ENCODE measurements at regions not wholly inside any gene's neighbourhood (a gene's known extent, or its start where the extent isn't known, plus 50 kb on each side); places are given as distances from the start of the nearest gene placed in this dataset.

GRCh38 chr6:164690241-164690640 lies 619.2 kb downstream of the C6orf118 start:
- Mint-ChIP-seq H3K4me3 (no peak overlapping the region), H3K9me3 (peaks cover 0 to 16% (median 5%) of the 10 kb centered on the region in 5 donors), H3K27ac (no peak overlapping the region), H3K4me1 (no peaks in the 10 kb centered on the region), H3K36me3 (no peaks in the 10 kb centered on the region), H3K27me3 (no peaks in the 10 kb centered on the region)
- Histone ChIP-seq H3K36me3 (ENCODE audit: insufficient read depth, low read length) (no peaks in the 10 kb centered on the region), H3K9me3 (ENCODE audit: low read length) (no peaks in the 10 kb centered on the region), H3K27ac (ENCODE audit: low read depth, low read length) (no peak overlapping the region), H3K4me3 (ENCODE audit: low read length) (no peak overlapping the region), H3K4me1 (ENCODE audit: insufficient read depth, low read length) (no peaks in the 10 kb centered on the region), H3K27me3 (ENCODE audit: insufficient read depth, low read length, poor library complexity, severe bottlenecking) (no peaks in the 10 kb centered on the region)
- DNase-seq: no peak
- ChIA-PET POLR2A (no interaction called here), CTCF (no interaction called here)

- no peak overlapping the region for H3K27ac ChIP-seq (ENCODE audit: low read depth, low read length)
- H3K27ac Mint-ChIP-seq: no peak overlapping the region
- peaks cover 5 to 19% (median 12%) of the 10 kb centered on the region in 5 donors for H3K9me3 Mint-ChIP-seq
- H3K4me1 ChIP-seq (ENCODE audit: insufficient read depth, low read length): no peaks in the 10 kb centered on the region
- no peak overlapping the region for H3K4me3 ChIP-seq (ENCODE audit: low read length)
- H3K36me3 Mint-ChIP-seq: peaks cover 0 to 3% (median 0%) of the 10 kb centered on the region in 3 donors
- H3K4me3 Mint-ChIP-seq: no peak overlapping the region
- ChIA-PET POLR2A (no interaction called here), CTCF (no interaction called here)
- no peaks in the 10 kb centered on the region for H3K9me3 ChIP-seq (ENCODE audit: low read length)
- no peaks in the 10 kb centered on the region for H3K36me3 ChIP-seq (ENCODE audit: insufficient read depth, low read length)
- no peak for DNase-seq
- H3K4me1 Mint-ChIP-seq: no peaks in the 10 kb centered on the region
- H3K27me3 ChIP-seq (ENCODE audit: insufficient read depth, low read length, poor library complexity, severe bottlenecking): no peaks in the 10 kb centered on the region
- H3K27me3 Mint-ChIP-seq: no peaks in the 10 kb centered on the region
Observed at GRCh38 chr6:164665328-164665727, 644.1 kb downstream of the C6orf118 start.

- DNase-seq: no peak
- Histone ChIP-seq H3K27ac (ENCODE audit: low read depth, low read length) (no peak overlapping the region), H3K27me3 (ENCODE audit: insufficient read depth, low read length, poor library complexity, severe bottlenecking) (no peaks in the 10 kb centered on the region), H3K4me3 (ENCODE audit: low read length) (no peak overlapping the region), H3K4me1 (ENCODE audit: insufficient read depth, low read length) (no peaks in the 10 kb centered on the region), H3K9me3 (ENCODE audit: low read length) (no peaks in the 10 kb centered on the region), H3K36me3 (ENCODE audit: insufficient read depth, low read length) (no peaks in the 10 kb centered on the region)
- Mint-ChIP-seq H3K27ac (no peak overlapping the region), H3K4me1 (no peaks in the 10 kb centered on the region), H3K27me3 (no peaks in the 10 kb centered on the region), H3K36me3 (peaks cover 0 to 3% (median 0%) of the 10 kb centered on the region in 3 donors), H3K4me3 (no peak overlapping the region), H3K9me3 (peaks cover 9 to 18% (median 11%) of the 10 kb centered on the region in 5 donors)
- ChIA-PET POLR2A (no interaction called here), CTCF (no interaction called here)
Observed at GRCh38 chr6:164663634-164664033, 645.8 kb downstream of the C6orf118 start.

- DNase-seq: no peak
- Mint-ChIP-seq H3K27me3 (no peaks in the 10 kb centered on the region), H3K4me3 (no peak overlapping the region), H3K27ac (no peak overlapping the region), H3K36me3 (peaks cover 0 to 3% (median 0%) of the 10 kb centered on the region in 3 donors), H3K4me1 (no peaks in the 10 kb centered on the region), H3K9me3 (peaks cover 9 to 16% (median 9%) of the 10 kb centered on the region in 5 donors)
- Histone ChIP-seq H3K27me3 (ENCODE audit: insufficient read depth, low read length, poor library complexity, severe bottlenecking) (no peaks in the 10 kb centered on the region), H3K27ac (ENCODE audit: low read depth, low read length) (no peak overlapping the region), H3K9me3 (ENCODE audit: low read length) (no peaks in the 10 kb centered on the region), H3K36me3 (ENCODE audit: insufficient read depth, low read length) (no peaks in the 10 kb centered on the region), H3K4me3 (ENCODE audit: low read length) (no peak overlapping the region), H3K4me1 (ENCODE audit: insufficient read depth, low read length) (no peaks in the 10 kb centered on the region)
- ChIA-PET POLR2A (no interaction called here), CTCF (no interaction called here)
Observed at GRCh38 chr6:164661716-164662115, 647.7 kb downstream of the C6orf118 start.

GRCh38 chr6:164660781-164661180 lies 648.6 kb downstream of the C6orf118 start:
- ChIA-PET POLR2A (no interaction called here), CTCF (no interaction called here)
- H3K27me3 ChIP-seq (ENCODE audit: insufficient read depth, low read length, poor library complexity, severe bottlenecking): no peaks in the 10 kb centered on the region
- no peaks in the 10 kb centered on the region for H3K36me3 ChIP-seq (ENCODE audit: insufficient read depth, low read length)
- Mint-ChIP-seq H3K4me3 (no peak overlapping the region), H3K27ac (no peak overlapping the region), H3K36me3 (no peaks in the 10 kb centered on the region), H3K4me1 (no peaks in the 10 kb centered on the region), H3K9me3 (peaks cover 9 to 15% (median 10%) of the 10 kb centered on the region in 5 donors), H3K27me3 (no peaks in the 10 kb centered on the region)
- no peaks in the 10 kb centered on the region for H3K4me1 ChIP-seq (ENCODE audit: insufficient read depth, low read length)
- DNase-seq: no peak
- no peak overlapping the region for H3K27ac ChIP-seq (ENCODE audit: low read depth, low read length)
- no peaks in the 10 kb centered on the region for H3K9me3 ChIP-seq (ENCODE audit: low read length)
- no peak overlapping the region for H3K4me3 ChIP-seq (ENCODE audit: low read length)

GRCh38 chr6:164640956-164641355 lies 668.4 kb downstream of the C6orf118 start:
- Histone ChIP-seq H3K36me3 (ENCODE audit: insufficient read depth, low read length) (no peaks in the 10 kb centered on the region), H3K4me3 (ENCODE audit: low read length) (no peak overlapping the region), H3K27ac (ENCODE audit: low read depth, low read length) (no peak overlapping the region), H3K27me3 (ENCODE audit: insufficient read depth, low read length, poor library complexity, severe bottlenecking) (no peaks in the 10 kb centered on the region), H3K9me3 (ENCODE audit: low read length) (no peaks in the 10 kb centered on the region), H3K4me1 (ENCODE audit: insufficient read depth, low read length) (no peaks in the 10 kb centered on the region)
- no peak overlapping the region for H3K4me3 Mint-ChIP-seq
- no peaks in the 10 kb centered on the region for H3K27me3 Mint-ChIP-seq
- no peaks in the 10 kb centered on the region for H3K4me1 Mint-ChIP-seq
- CTCF ChIA-PET: no interaction called here
- peaks cover 1 to 14% (median 8%) of the 10 kb centered on the region in 5 donors for H3K9me3 Mint-ChIP-seq
- DNase-seq: no peak
- POLR2A ChIA-PET: no interaction called here
- peaks cover 0 to 1% (median 0%) of the 10 kb centered on the region in 3 donors for H3K36me3 Mint-ChIP-seq
- H3K27ac Mint-ChIP-seq: no peak overlapping the region

GRCh38 chr6:164628302-164628931 lies 681.0 kb downstream of the C6orf118 start:
- no peaks in the 10 kb centered on the region for H3K4me1 ChIP-seq (ENCODE audit: insufficient read depth, low read length)
- DNase-seq: no peak
- no peak overlapping the region for H3K27ac Mint-ChIP-seq
- peak overlapping the region in 1 of 7 donors; percentile 13 for H3K4me3 Mint-ChIP-seq
- ChIA-PET POLR2A (no interaction called here), CTCF (no interaction called here)
- H3K27me3 Mint-ChIP-seq: no peaks in the 10 kb centered on the region
- H3K9me3 ChIP-seq (ENCODE audit: low read length): no peaks in the 10 kb centered on the region
- H3K4me3 ChIP-seq (ENCODE audit: low read length): no peak overlapping the region
- no peaks in the 10 kb centered on the region for H3K4me1 Mint-ChIP-seq
- peaks cover 1 to 23% (median 4%) of the 10 kb centered on the region in 5 donors for H3K9me3 Mint-ChIP-seq
- no peaks in the 10 kb centered on the region for H3K27me3 ChIP-seq (ENCODE audit: insufficient read depth, low read length, poor library complexity, severe bottlenecking)
- H3K27ac ChIP-seq (ENCODE audit: low read depth, low read length): no peak overlapping the region
- no peaks in the 10 kb centered on the region for H3K36me3 ChIP-seq (ENCODE audit: insufficient read depth, low read length)
- H3K36me3 Mint-ChIP-seq: no peaks in the 10 kb centered on the region

GRCh38 chr6:164616917-164617524 lies 692.4 kb downstream of the C6orf118 start:
- Histone ChIP-seq H3K4me3 (ENCODE audit: low read length) (no peak overlapping the region), H3K27me3 (ENCODE audit: insufficient read depth, low read length, poor library complexity, severe bottlenecking) (no peaks in the 10 kb centered on the region), H3K9me3 (ENCODE audit: low read length) (no peaks in the 10 kb centered on the region), H3K4me1 (ENCODE audit: insufficient read depth, low read length) (no peaks in the 10 kb centered on the region), H3K27ac (ENCODE audit: low read depth, low read length) (no peak overlapping the region), H3K36me3 (ENCODE audit: insufficient read depth, low read length) (no peaks in the 10 kb centered on the region)
- Mint-ChIP-seq H3K27me3 (no peaks in the 10 kb centered on the region), H3K4me3 (no peak overlapping the region), H3K36me3 (no peaks in the 10 kb centered on the region), H3K9me3 (peaks cover 1 to 26% (median 16%) of the 10 kb centered on the region in 5 donors), H3K4me1 (no peaks in the 10 kb centered on the region), H3K27ac (no peak overlapping the region)
- DNase-seq: no peak
- POLR2A ChIA-PET: no interaction called here
- CTCF ChIA-PET: no interaction called here
